SIG-M5 treated with dmso at 0.1 percent for 504 hours (cell line): ENCODE measurements at regions not wholly inside any gene's neighbourhood (a gene's known extent, or its start where the extent isn't known, plus 50 kb on each side); places are given as distances from the start of the nearest gene placed in this dataset.

Experiments
- DNase-seq: peaks from one replicate; lab custom pipeline; 2025; ENCODE audit not compliant: unreplicated experiment; lab: John Stamatoyannopoulos, UW

- DNase-seq = no peak
Observed at GRCh38 chr12:127711108-127711507, 555.9 kb upstream of the TMEM132C start.

GRCh38 chr12:127712561-127712960, 554.4 kb upstream of the TMEM132C start:
- no peak for DNase-seq

- no peak for DNase-seq
Observed at GRCh38 chr12:127716166-127716565, 550.8 kb upstream of the TMEM132C start.

GRCh38 chr12:127717278-127717677, 549.7 kb upstream of the TMEM132C start:
- DNase-seq = no peak

GRCh38 chr12:127720334-127720733, 546.6 kb upstream of the TMEM132C start:
- DNase-seq = no peak

- DNase-seq = no peak
Observed at GRCh38 chr12:127722611-127723010, 544.4 kb upstream of the TMEM132C start.

- no peak for DNase-seq
Observed at GRCh38 chr12:127723251-127723650, 543.7 kb upstream of the TMEM132C start.

- DNase-seq = no peak
Observed at GRCh38 chr12:127726671-127727315, 540.2 kb upstream of the TMEM132C start.

- DNase-seq = no peak
Observed at GRCh38 chr12:127728285-127728684, 538.7 kb upstream of the TMEM132C start.

GRCh38 chr12:127728729-127729128, 538.2 kb upstream of the TMEM132C start:
- no peak for DNase-seq

- no peak for DNase-seq
Observed at GRCh38 chr12:127729381-127729780, 537.6 kb upstream of the TMEM132C start.

GRCh38 chr12:127731657-127732056, 535.3 kb upstream of the TMEM132C start:
- DNase-seq = no peak

- DNase-seq = no peak
Observed at GRCh38 chr12:127742231-127742630, 524.7 kb upstream of the TMEM132C start.

- DNase-seq = no peak
Observed at GRCh38 chr12:127745469-127746212, 521.3 kb upstream of the TMEM132C start.

- DNase-seq = no peak
Observed at GRCh38 chr12:127749416-127749815, 517.6 kb upstream of the TMEM132C start.

- no peak for DNase-seq
Observed at GRCh38 chr12:127750076-127750840, 516.7 kb upstream of the TMEM132C start.

- no peak for DNase-seq
Observed at GRCh38 chr12:127752802-127753201, 514.2 kb upstream of the TMEM132C start.

- DNase-seq = no peak
Observed at GRCh38 chr12:127760357-127760756, 506.6 kb upstream of the TMEM132C start.

- no peak for DNase-seq
Observed at GRCh38 chr12:127760996-127761395, 506.0 kb upstream of the TMEM132C start.

- no peak for DNase-seq
Observed at GRCh38 chr12:127761880-127762279, 505.1 kb upstream of the TMEM132C start.

GRCh38 chr12:127767656-127768055, 499.3 kb upstream of the TMEM132C start:
- no peak for DNase-seq

GRCh38 chr12:127770118-127770517, 496.9 kb upstream of the TMEM132C start:
- DNase-seq = no peak
